CD4-positive, alpha-beta memory T cell (primary cell): ENCODE measurements at regions not wholly inside any gene's neighbourhood (a gene's known extent, or its start where the extent isn't known, plus 50 kb on each side); places are given as distances from the start of the nearest gene placed in this dataset.

Source experiments
- CTCF ChIA-PET: fragments of 350-600 bp; sonication (Branson Sonifier 250); formaldehyde crosslinking; loops from one replicate; lab custom pipeline; 2021; ENCODE audit warnings: inconsistent platforms; ENCODE audit not compliant: partially characterized antibody; lab: Charles Lee
- POLR2A ChIA-PET: fragments of 350-600 bp; sonication (Branson Sonifier 250); formaldehyde crosslinking; loops from one replicate; lab custom pipeline; 2021; ENCODE audit not compliant: partially characterized antibody; lab: Charles Lee
- DNase-seq, 5 donors: peaks; one replicate each; pipeline versions ENCODE4 v3.0.0 to v3.0.0-alpha.2; 2020 to 2022; ENCODE audit warnings: mixed read lengths in 1 of 5
- H3K27ac ChIP-seq: one replicate; pipeline ENCODE4 v1.7.0; 2013; ENCODE audit warnings: low read depth, low read length
- H3K27me3 ChIP-seq: 2 replicates; pipeline ENCODE4 v1.7.0; 2013; ENCODE audit warnings: mild to moderate bottlenecking, low read length, moderate library complexity; ENCODE audit not compliant: insufficient read depth
- H3K36me3 ChIP-seq: 2 replicates; pipeline ENCODE4 v1.7.0; 2013; ENCODE audit warnings: mild to moderate bottlenecking, low read length, moderate library complexity; ENCODE audit not compliant: insufficient read depth
- H3K4me1 ChIP-seq: 2 replicates; pipeline ENCODE4 v1.7.0; 2013; ENCODE audit warnings: mild to moderate bottlenecking, low read length, moderate library complexity; ENCODE audit not compliant: insufficient read depth
- H3K4me3 ChIP-seq, 2 donors: one replicate each; pipeline ENCODE4 v1.7.0; 2013; ENCODE audit warnings: low read length in 2 of 2, mild to moderate bottlenecking in 1 of 2
- H3K9me3 ChIP-seq, 2 donors: one replicate each; pipeline ENCODE4 v1.7.0; 2013; ENCODE audit warnings: low read length in 2 of 2, control low read depth in 1 of 2; ENCODE audit not compliant: control insufficient read depth in 1 of 2
- H3K27ac Mint-ChIP-seq, 7 donors: one replicate each; pipeline ENCODE4 v1.8.0; 2020 to 2021; ENCODE audit warnings: mixed read lengths in 7 of 7, mild to moderate bottlenecking in 6 of 7, inconsistent platforms in 3 of 7, moderate library complexity in 3 of 7
- H3K27me3 Mint-ChIP-seq, 2 donors: one replicate each; pipeline ENCODE4 v1.8.0; 2020 to 2021; ENCODE audit warnings: mixed read lengths in 2 of 2
- H3K36me3 Mint-ChIP-seq, 2 donors: one replicate each; pipeline ENCODE4 v1.8.0; 2020 to 2021; ENCODE audit warnings: mixed read lengths in 2 of 2, inconsistent platforms in 1 of 2, mild to moderate bottlenecking in 1 of 2
- H3K4me1 Mint-ChIP-seq, 4 donors: one replicate each; pipeline ENCODE4 v1.8.0; 2020 to 2021; ENCODE audit warnings: mixed read lengths in 4 of 4, mild to moderate bottlenecking in 1 of 4
- H3K4me3 Mint-ChIP-seq, 8 donors: one replicate each; pipeline ENCODE4 v1.8.0; 2020 to 2021; ENCODE audit warnings: mixed read lengths in 8 of 8, mild to moderate bottlenecking in 7 of 8, moderate library complexity in 6 of 8, inconsistent platforms in 3 of 8
- H3K9me3 Mint-ChIP-seq, 8 donors: one replicate each; pipeline ENCODE4 v1.8.0; 2020 to 2021; ENCODE audit warnings: mixed read lengths in 8 of 8, mild to moderate bottlenecking in 5 of 8, inconsistent platforms in 3 of 8, moderate library complexity in 1 of 8
- intact Hi-C: fragments of 100-400 bp; cut with micrococcal nuclease; formaldehyde crosslinking; loops from one replicate; pipeline ENCODE4 v1.15.1; 2023

GRCh38 chr4:174111422-174111821 is 172.0 kb downstream of the FBXO8 start:
- CTCF ChIA-PET: interaction anchor here (1.0 to 1.1 kb wide), 2 partner anchors 8 to 9 kb away, joined by 3 read pairs; no protein-coding TSS in a partner anchor
- no peaks in the 10 kb centered on the region for H3K9me3 ChIP-seq
- no peaks in the 10 kb centered on the region for H3K4me1 ChIP-seq
- H3K36me3 Mint-ChIP-seq: no peaks in the 10 kb centered on the region
- H3K4me1 Mint-ChIP-seq: peaks cover 0 to 2% (median 0%) of the 10 kb centered on the region in 4 donors
- H3K4me3 ChIP-seq: no peak overlapping the region
- POLR2A ChIA-PET: no interaction called here
- H3K9me3 Mint-ChIP-seq: peaks cover 0 to 2% (median 0%) of the 10 kb centered on the region in 8 donors
- H3K36me3 ChIP-seq: no peaks in the 10 kb centered on the region
- no peak for DNase-seq
- H3K27me3 ChIP-seq: peaks cover 10% of the 10 kb centered on the region
- no peak overlapping the region for H3K4me3 Mint-ChIP-seq
- no peak overlapping the region for H3K27ac Mint-ChIP-seq
- intact Hi-C loops: no loop called here
- no peak overlapping the region for H3K27ac ChIP-seq
- peaks cover 12 to 14% of the 10 kb centered on the region in 2 donors for H3K27me3 Mint-ChIP-seq

DNA sequence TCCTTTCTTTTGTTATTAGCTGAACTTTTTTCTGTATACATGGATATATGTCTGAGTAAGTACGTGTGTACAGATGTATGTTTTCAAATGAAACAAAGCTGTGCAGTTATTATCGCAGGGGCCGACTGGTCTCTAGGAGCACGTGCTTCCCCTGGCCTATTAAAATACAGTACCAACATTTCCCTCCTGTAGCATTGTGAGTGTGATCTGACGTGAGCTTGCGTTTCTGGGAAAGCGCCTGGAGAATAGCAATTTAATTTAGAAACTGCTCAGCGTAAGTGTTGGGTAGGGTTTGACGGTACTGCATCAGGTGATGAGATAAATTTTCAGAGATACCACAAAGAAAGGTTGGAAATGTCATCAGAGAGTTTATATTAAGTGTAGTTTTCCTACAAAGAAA is 173.3 kb downstream of the FBXO8 start:
- Histone ChIP-seq H3K27ac (no peak overlapping the region), H3K4me3 (no peak overlapping the region), H3K27me3 (peaks cover 5% of the 10 kb centered on the region), H3K4me1 (no peaks in the 10 kb centered on the region), H3K9me3 (no peaks in the 10 kb centered on the region), H3K36me3 (no peaks in the 10 kb centered on the region)
- intact Hi-C loops: no loop called here
- H3K36me3 Mint-ChIP-seq: no peaks in the 10 kb centered on the region
- ChIA-PET POLR2A (no interaction called here), CTCF (interaction anchor here (1.1 to 1.4 kb wide), 2 partner anchors 9 to 10 kb away, joined by 3 to 7 read pairs; no protein-coding TSS in a partner anchor)
- H3K9me3 Mint-ChIP-seq: peaks cover 0 to 2% (median 0%) of the 10 kb centered on the region in 8 donors
- DNase-seq: no peak
- no peak overlapping the region for H3K27ac Mint-ChIP-seq
- H3K4me1 Mint-ChIP-seq: peaks cover 0 to 2% (median 0%) of the 10 kb centered on the region in 4 donors
- peaks cover 11 to 14% of the 10 kb centered on the region in 2 donors for H3K27me3 Mint-ChIP-seq
- no peak overlapping the region for H3K4me3 Mint-ChIP-seq

DNA sequence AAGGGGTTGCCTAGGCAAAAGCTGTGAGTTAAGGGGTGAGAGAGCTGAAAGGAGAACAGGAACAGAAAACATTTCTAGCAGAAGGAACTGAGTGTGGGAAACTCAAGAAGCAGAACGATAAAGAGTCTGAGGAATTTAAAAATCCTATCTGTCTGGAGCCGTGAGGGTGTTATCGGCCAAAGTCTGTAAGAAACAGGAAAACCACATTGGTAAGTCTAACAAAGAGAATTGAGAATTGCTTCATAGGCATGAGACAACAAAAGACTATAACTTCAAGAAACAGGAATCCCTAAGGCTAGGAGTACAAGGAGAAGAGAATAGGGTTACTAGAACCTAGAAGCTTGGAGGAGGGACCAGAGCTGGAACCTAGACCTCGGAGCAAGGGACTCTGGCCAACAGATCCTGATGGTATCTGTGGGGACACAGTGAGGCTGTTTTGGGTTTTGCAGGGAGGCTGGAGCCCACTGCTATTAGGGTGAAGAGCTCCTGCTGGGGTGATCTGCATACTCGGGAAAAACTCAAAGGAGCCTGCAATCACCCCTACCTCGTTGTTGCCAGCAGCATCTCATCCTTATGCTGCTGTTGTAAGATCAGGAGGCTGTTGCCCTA is 175.6 kb downstream of the FBXO8 start:
- DNase-seq: no peak
- H3K4me3 ChIP-seq: no peak overlapping the region
- no peaks in the 10 kb centered on the region for H3K36me3 ChIP-seq
- ChIA-PET CTCF (no interaction called here), POLR2A (no interaction called here)
- H3K4me1 ChIP-seq: no peaks in the 10 kb centered on the region
- no peaks in the 10 kb centered on the region for H3K9me3 ChIP-seq
- intact Hi-C loops: no loop called here
- peaks cover 5% of the 10 kb centered on the region for H3K27me3 ChIP-seq
- H3K27me3 Mint-ChIP-seq: peaks cover 8 to 11% of the 10 kb centered on the region in 2 donors
- H3K27ac Mint-ChIP-seq: no peak overlapping the region
- no peak overlapping the region for H3K4me3 Mint-ChIP-seq
- H3K9me3 Mint-ChIP-seq: peaks cover 0 to 2% (median 0%) of the 10 kb centered on the region in 8 donors
- H3K4me1 Mint-ChIP-seq: peaks cover 0 to 2% (median 0%) of the 10 kb centered on the region in 4 donors
- H3K27ac ChIP-seq: no peak overlapping the region
- no peaks in the 10 kb centered on the region for H3K36me3 Mint-ChIP-seq

- Histone ChIP-seq H3K9me3 (no peaks in the 10 kb centered on the region), H3K36me3 (no peaks in the 10 kb centered on the region), H3K27ac (no peak overlapping the region), H3K4me1 (no peaks in the 10 kb centered on the region), H3K27me3 (peaks cover 5% of the 10 kb centered on the region), H3K4me3 (no peak overlapping the region)
- Mint-ChIP-seq H3K4me1 (peaks cover 0 to 2% (median 0%) of the 10 kb centered on the region in 4 donors), H3K27ac (no peak overlapping the region), H3K27me3 (peaks cover 5 to 11% of the 10 kb centered on the region in 2 donors), H3K4me3 (no peak overlapping the region), H3K9me3 (peaks cover 0 to 2% (median 0%) of the 10 kb centered on the region in 8 donors), H3K36me3 (no peaks in the 10 kb centered on the region)
- CTCF ChIA-PET: no interaction called here
- no peak for DNase-seq
- intact Hi-C loops: no loop called here
- POLR2A ChIA-PET: no interaction called here
These were observed 178.3 kb downstream of the FBXO8 start for GRCh38 chr4:174105202-174105601.

- Histone ChIP-seq H3K4me1 (no peaks in the 10 kb centered on the region), H3K4me3 (no peak overlapping the region), H3K9me3 (no peaks in the 10 kb centered on the region), H3K27ac (no peak overlapping the region), H3K27me3 (no peaks in the 10 kb centered on the region), H3K36me3 (no peaks in the 10 kb centered on the region)
- H3K9me3 Mint-ChIP-seq: no peaks in the 10 kb centered on the region
- POLR2A ChIA-PET: no interaction called here
- CTCF ChIA-PET: no interaction called here
- H3K4me1 Mint-ChIP-seq: no peaks in the 10 kb centered on the region
- H3K4me3 Mint-ChIP-seq: no peak overlapping the region
- H3K27me3 Mint-ChIP-seq: peaks cover 0 to 4% of the 10 kb centered on the region in 2 donors
- H3K36me3 Mint-ChIP-seq: no peaks in the 10 kb centered on the region
- H3K27ac Mint-ChIP-seq: no peak overlapping the region
- DNase-seq: no peak
- intact Hi-C loops: no loop called here
These were observed 182.6 kb downstream of the FBXO8 start for GRCh38 chr4:174100910-174101309.

DNA sequence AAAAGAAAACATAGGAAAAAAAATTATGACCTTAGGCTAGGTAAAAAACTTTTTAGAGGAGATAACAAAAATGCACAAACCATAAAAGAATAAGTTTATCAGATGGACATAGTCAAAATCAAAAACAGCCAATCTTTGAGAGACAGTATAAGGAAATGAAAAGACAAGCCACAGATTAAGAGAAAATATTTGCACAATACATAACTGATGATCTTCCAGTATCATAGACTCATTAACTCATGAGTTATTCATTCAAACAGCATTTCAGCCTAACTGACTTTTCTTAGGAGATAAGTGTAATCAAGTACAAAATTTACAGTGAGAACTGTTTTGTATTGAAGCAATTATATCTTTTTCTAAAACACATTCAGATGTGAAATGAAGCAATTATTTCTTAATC is 183.8 kb downstream of the FBXO8 start:
- Mint-ChIP-seq H3K36me3 (no peaks in the 10 kb centered on the region), H3K27me3 (peaks cover 0 to 4% of the 10 kb centered on the region in 2 donors), H3K4me3 (no peak overlapping the region), H3K4me1 (no peaks in the 10 kb centered on the region), H3K9me3 (no peaks in the 10 kb centered on the region), H3K27ac (no peak overlapping the region)
- Histone ChIP-seq H3K4me1 (no peaks in the 10 kb centered on the region), H3K36me3 (no peaks in the 10 kb centered on the region), H3K27me3 (no peaks in the 10 kb centered on the region), H3K9me3 (no peaks in the 10 kb centered on the region), H3K27ac (no peak overlapping the region), H3K4me3 (no peak overlapping the region)
- ChIA-PET CTCF (no interaction called here), POLR2A (no interaction called here)
- intact Hi-C loops: no loop called here
- no peak for DNase-seq

DNA sequence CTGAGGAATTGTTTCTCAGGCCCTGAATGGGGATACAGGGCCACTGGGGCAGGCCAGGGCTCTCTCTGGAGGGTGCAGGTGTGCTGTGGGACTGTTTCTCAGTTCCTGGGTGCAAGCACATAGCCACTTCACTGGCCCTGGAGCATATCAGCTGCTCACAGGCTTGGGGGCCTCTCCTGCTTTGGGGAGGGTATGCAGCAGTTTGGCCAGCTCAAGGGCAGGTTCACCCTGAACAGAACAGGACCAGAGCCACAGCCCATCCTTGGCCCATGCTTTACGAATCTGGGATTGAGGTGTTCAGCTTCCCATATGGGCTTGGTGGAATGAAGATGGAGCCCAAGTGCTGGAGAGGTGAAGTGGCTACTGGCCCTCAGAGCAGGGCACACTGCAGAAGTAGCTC is 186.5 kb downstream of the FBXO8 start:
- DNase-seq: no peak
- peaks cover 0 to 6% of the 10 kb centered on the region in 2 donors for H3K27me3 Mint-ChIP-seq
- ChIA-PET POLR2A (no interaction called here), CTCF (no interaction called here)
- no peaks in the 10 kb centered on the region for H3K36me3 ChIP-seq
- no peak overlapping the region for H3K4me3 ChIP-seq
- H3K9me3 ChIP-seq: no peaks in the 10 kb centered on the region
- no peaks in the 10 kb centered on the region for H3K36me3 Mint-ChIP-seq
- H3K4me1 ChIP-seq: no peaks in the 10 kb centered on the region
- H3K27ac ChIP-seq: no peak overlapping the region
- H3K4me1 Mint-ChIP-seq: no peaks in the 10 kb centered on the region
- H3K27ac Mint-ChIP-seq: no peak overlapping the region
- no peak overlapping the region for H3K4me3 Mint-ChIP-seq
- peaks cover 0 to 9% (median 2%) of the 10 kb centered on the region in 8 donors for H3K9me3 Mint-ChIP-seq
- H3K27me3 ChIP-seq: no peaks in the 10 kb centered on the region
- intact Hi-C loops: no loop called here
